HG03571 (cell line): ENCODE measurements at regions not wholly inside any gene's neighbourhood (a gene's known extent, or its start where the extent isn't known, plus 50 kb on each side); places are given as distances from the start of the nearest gene placed in this dataset.
"Not testable (repeated sequence)": the region's sequence is repeated elsewhere in the genome, so short reads cannot be mapped to it uniquely, and the experiment has no call there.

ENCODE experiments used
- ATAC-seq: cut with Tn5 transposase; IDR thresholded peaks from one replicate; pipeline ENCODE4 v1.9.1; 2021; ENCODE audit not compliant: unreplicated experiment

- ATAC-seq, result no peak
Measured at GRCh38 chr2:58616961-58617360, 375.8 kb upstream of the FANCL start.

- no peak for ATAC-seq
Measured at GRCh38 chr2:58614219-58614618, 373.1 kb upstream of the FANCL start.

GRCh38 chr2:58612973-58613372 is 371.8 kb upstream of the FANCL start:
- no peak for ATAC-seq

GRCh38 chr2:58609326-58609725 is 368.2 kb upstream of the FANCL start:
- no peak for ATAC-seq

- ATAC-seq, result no peak
Measured at GRCh38 chr2:58608146-58608545, 367.0 kb upstream of the FANCL start.

- ATAC-seq, result no peak
Measured at GRCh38 chr2:58607448-58607847, 366.3 kb upstream of the FANCL start.

- no peak for ATAC-seq
Measured at GRCh38 chr2:58606799-58607198, 365.7 kb upstream of the FANCL start.

GRCh38 chr2:58604096-58604495 is 363.0 kb upstream of the FANCL start:
- ATAC-seq, result no peak

- no peak for ATAC-seq
Measured at GRCh38 chr2:58601017-58601416, 359.9 kb upstream of the FANCL start.

GRCh38 chr2:58598171-58598570 is 357.0 kb upstream of the FANCL start:
- no peak for ATAC-seq

GRCh38 chr2:58595714-58596113 is 354.6 kb upstream of the FANCL start:
- ATAC-seq, result no peak

GRCh38 chr2:58594762-58595161 is 353.6 kb upstream of the FANCL start:
- no peak for ATAC-seq

GRCh38 chr2:58594175-58594574 is 353.1 kb upstream of the FANCL start:
- ATAC-seq, result no peak

- not testable (repeated sequence) for ATAC-seq
Measured at GRCh38 chr2:58586178-58586577, 345.1 kb upstream of the FANCL start.

- no peak for ATAC-seq
Measured at GRCh38 chr2:58585233-58585632, 344.1 kb upstream of the FANCL start.

- ATAC-seq, result no peak
Measured at GRCh38 chr2:58584606-58585118, 343.5 kb upstream of the FANCL start.

- no peak for ATAC-seq
Measured at GRCh38 chr2:58578276-58578675, 337.2 kb upstream of the FANCL start.

- ATAC-seq, result no peak
Measured at GRCh38 chr2:58574873-58575272, 333.7 kb upstream of the FANCL start.

- no peak for ATAC-seq
Measured at GRCh38 chr2:58572731-58573130, 331.6 kb upstream of the FANCL start.

- ATAC-seq, result peak; percentile 73
Measured at GRCh38 chr2:58571181-58571852, 330.2 kb upstream of the FANCL start.

- no peak for ATAC-seq
Measured at GRCh38 chr2:58569475-58570185, 328.5 kb upstream of the FANCL start.

GRCh38 chr2:58568901-58569300 is 327.8 kb upstream of the FANCL start:
- ATAC-seq, result no peak
